Adrenal gland (tissue), 5 donors: ENCODE measurements at regions not wholly inside any gene's neighbourhood (a gene's known extent, or its start where the extent isn't known, plus 50 kb on each side); places are given as distances from the start of the nearest gene placed in this dataset.

ENCODE experiments used
- CTCF ChIP-seq, 6 experiments: fragments of 450-650 bp in 4 of 6; fragments of 200-600 bp in 2 of 6; sonication (generic) in 1 of 6; IDR thresholded peaks; 1 replicate in 5 of 6; 2 replicates in 1 of 6; pipeline versions ENCODE4 v1.5.1 to v1.8.0; 2016 to 2021; ENCODE audit warnings: antibody characterized with exemption in 6 of 6, mild to moderate bottlenecking in 2 of 6, moderate library complexity in 1 of 6
- POLR2A ChIP-seq, 2 donors: fragments of 450-650 bp; IDR thresholded peaks; one replicate each; pipeline ENCODE4 v1.6.1; 2017; ENCODE audit warnings: antibody characterized with exemption in 2 of 2, mild to moderate bottlenecking in 2 of 2, moderate library complexity in 1 of 2
- donor health status: DM: no; HTN: no; CAD: no.

GRCh38 chr5:2914022-2914661 is 162.7 kb upstream of the IRX2 start:
- TF ChIP-seq CTCF (IDR thresholded peaks at IDR 0.05) (no peak), POLR2A (IDR thresholded peaks at IDR 0.05) (no peak)
